WI38 (cell line): ENCODE measurements at regions not wholly inside any gene's neighbourhood (a gene's known extent, or its start where the extent isn't known, plus 50 kb on each side); places are given as distances from the start of the nearest gene placed in this dataset.

ENCODE experiments used
- H3K4me3 ChIP-seq: 2 replicates; pipeline ENCODE4 v1.5.1; 2011; ENCODE audit warnings: low read depth, mild to moderate bottlenecking, control low read depth, low read length
- CTCF ChIP-seq: IDR thresholded peaks from 2 replicates; pipeline ENCODE4 v1.5.1; 2012; ENCODE audit warnings: low read depth, mild to moderate bottlenecking, control low read depth, low read length

- no peak for TF ChIP-seq CTCF
- H3K4me3 ChIP-seq = no peak overlapping the region
These were observed 100.8 kb upstream of the PRR5 start for GRCh38 chr22:44601189-44601588.

GRCh38 chr22:44600207-44600785 is 101.7 kb upstream of the PRR5 start:
- TF ChIP-seq CTCF = no peak
- no peak overlapping the region for H3K4me3 ChIP-seq

- H3K4me3 ChIP-seq = no peak overlapping the region
- TF ChIP-seq CTCF = no peak
These were observed 101.6 kb upstream of the RTL6 start for GRCh38 chr22:44599500-44600140.

- no peak for TF ChIP-seq CTCF
These were observed 101.1 kb upstream of the RTL6 start for GRCh38 chr22:44599084-44599483.

GRCh38 chr22:44597616-44598015 is 99.6 kb upstream of the RTL6 start:
- H3K4me3 ChIP-seq = no peak overlapping the region
- no peak for TF ChIP-seq CTCF

More at GRCh38 chr22:44599084-44599483, 101.1 kb upstream of the RTL6 start:
- H3K4me3 ChIP-seq = no peak overlapping the region

GRCh38 chr22:44596396-44597125 is 98.5 kb upstream of the RTL6 start:
- TF ChIP-seq CTCF = no peak

GRCh38 chr22:44595841-44596341 is 97.9 kb upstream of the RTL6 start:
- no peak for TF ChIP-seq CTCF

More at GRCh38 chr22:44596396-44597125, 98.5 kb upstream of the RTL6 start:
- no peak overlapping the region for H3K4me3 ChIP-seq

More at GRCh38 chr22:44595841-44596341, 97.9 kb upstream of the RTL6 start:
- H3K4me3 ChIP-seq = no peak overlapping the region
